ELR (cell line): ENCODE measurements at regions not wholly inside any gene's neighbourhood (a gene's known extent, or its start where the extent isn't known, plus 50 kb on each side); places are given as distances from the start of the nearest gene placed in this dataset.
A peak's percentile ranks its signal among the peaks of the same experiment; 100 is the strongest.

Experiments used
- DNase-seq: peaks from one replicate; pipeline ENCODE4 v3.0.0-alpha.2; 2015; ENCODE audit warnings: low read depth

GRCh38 chr2:118239284-118239683, 151.0 kb downstream of the INSIG2 start:
- no peak for DNase-seq

DNA sequence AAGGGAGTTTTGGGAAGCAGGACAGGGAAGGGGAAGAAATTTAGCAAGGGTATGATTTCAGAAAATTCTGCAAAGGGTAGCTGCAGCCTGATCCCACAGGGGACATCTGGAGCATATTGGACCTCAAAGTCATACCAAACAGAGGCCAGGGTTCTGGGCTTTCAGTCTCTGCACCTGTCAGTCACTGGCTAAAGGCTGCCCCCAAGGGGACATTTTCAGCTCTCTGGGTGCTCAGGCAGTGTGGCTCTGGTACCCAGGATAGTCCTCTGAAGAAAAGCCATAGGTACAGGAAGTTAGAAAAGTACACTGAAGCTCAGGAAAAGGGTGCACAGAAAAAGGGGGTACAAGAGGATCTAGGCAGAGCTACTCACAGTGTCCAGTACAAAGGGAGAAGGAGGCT, 149.2 kb downstream of the INSIG2 start:
- DNase-seq = no peak

GRCh38 chr2:118232796-118233195, 144.5 kb downstream of the INSIG2 start:
- DNase-seq = no peak

- no peak for DNase-seq
Observed at GRCh38 chr2:118232391-118232790, 144.1 kb downstream of the INSIG2 start.

- DNase-seq = no peak
Observed at GRCh38 chr2:118231759-118232158, 143.5 kb downstream of the INSIG2 start.

DNA sequence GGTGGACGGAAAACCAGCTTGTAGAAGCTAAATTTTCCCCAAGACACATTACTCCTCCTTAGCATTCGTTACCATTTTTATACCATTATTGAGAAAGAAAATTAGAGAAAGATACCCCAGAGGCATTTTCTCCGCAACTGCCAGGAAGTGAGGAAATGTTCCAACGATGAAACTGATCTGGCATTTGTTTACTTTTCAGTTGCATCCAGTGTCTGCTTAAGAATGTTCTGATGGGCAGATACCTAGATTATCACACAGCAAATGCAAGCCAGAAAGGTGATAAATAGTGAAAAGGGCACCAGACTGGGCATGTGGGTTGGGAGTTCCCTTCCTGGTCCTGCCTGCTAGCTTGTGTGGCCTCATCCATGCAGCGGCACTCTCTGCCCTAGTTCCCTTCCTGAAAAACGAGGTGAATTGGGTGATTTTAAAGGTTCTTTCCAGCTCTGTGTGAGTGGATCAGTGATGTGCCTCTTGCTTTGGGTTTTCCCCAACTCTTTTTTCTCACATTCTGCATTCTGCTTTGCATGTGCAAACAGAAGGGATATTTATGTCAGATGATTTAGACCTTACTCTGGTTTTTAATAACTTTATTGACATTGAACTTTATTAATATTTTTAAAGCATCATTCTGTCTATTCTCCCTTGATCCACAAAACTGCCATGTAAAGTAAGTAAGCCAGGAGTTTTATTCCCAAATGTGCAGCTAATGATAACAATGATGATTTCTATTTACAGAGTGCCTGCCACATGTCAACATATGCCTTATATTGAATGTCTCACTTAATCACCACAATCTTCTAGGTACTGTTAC, 139.6 kb downstream of the INSIG2 start:
- no peak for DNase-seq

DNA sequence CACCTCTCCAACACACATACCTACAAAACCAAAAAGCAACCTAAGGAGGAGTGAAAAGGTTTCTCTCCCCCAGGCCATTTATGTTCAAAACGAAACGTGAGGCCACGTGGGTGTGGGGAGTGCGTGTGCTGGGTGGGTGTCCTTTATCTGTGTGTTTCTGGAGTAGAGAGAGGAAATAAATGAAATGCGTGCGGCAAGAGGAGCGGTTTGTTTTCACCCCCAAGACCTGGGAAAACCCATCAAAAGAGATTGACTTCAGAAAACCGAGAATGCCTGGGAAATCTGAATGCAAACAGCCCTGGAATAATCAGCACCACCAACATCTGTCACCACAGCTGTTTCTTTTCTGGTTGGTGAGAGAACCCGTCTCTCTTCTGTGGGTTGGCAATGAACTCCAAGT, 137.4 kb downstream of the INSIG2 start:
- no peak for DNase-seq

DNA sequence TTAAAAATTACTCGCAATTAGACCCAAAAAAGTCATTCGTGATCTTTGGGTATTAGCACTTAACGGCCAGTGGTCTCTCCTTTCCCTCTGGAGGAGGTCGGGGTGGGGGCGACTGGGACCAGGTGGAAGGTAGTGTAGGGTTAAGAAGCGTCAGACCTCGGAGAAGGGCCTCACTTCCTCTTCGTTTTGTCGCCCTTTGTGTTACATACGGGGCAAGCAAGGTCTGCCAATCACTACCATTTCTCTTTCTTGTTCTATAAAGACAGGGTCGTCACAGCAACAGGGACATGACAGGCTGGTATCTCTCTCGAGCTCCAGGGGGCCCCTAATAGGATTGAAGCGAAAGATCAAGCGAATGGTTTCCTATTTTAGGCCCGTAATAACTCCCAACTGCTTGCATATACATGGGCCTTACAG, 136.6 kb downstream of the INSIG2 start:
- no peak for DNase-seq

GRCh38 chr2:118223992-118224894, 136.0 kb downstream of the INSIG2 start:
- DNase-seq = no peak

DNA sequence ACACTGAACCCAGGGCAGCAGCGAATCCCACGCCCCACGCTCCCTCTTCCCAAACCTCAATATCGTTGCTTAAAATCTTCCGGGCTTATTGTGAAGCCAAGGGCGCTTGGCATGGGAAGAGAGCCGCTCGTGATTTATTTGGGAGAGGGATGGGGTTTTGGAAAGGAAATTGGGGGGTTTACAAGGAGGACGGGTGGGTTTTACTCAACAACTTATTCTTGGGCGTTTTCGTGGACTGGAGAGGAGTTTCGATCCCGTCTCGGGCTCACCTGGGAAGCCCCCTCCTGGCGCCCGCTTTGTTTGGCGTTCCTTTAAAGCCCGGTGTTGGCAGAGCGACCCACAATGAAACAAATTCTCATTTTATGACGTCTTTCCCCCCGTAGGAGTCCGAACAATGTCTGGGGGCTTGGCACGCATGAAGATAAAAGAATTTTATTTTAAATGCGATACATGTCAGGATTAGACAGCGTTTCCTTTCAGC, 135.3 kb downstream of the INSIG2 start:
- DNase-seq = no peak

- DNase-seq = no peak
Observed at GRCh38 chr2:118222672-118223421, 134.6 kb downstream of the INSIG2 start.

DNA sequence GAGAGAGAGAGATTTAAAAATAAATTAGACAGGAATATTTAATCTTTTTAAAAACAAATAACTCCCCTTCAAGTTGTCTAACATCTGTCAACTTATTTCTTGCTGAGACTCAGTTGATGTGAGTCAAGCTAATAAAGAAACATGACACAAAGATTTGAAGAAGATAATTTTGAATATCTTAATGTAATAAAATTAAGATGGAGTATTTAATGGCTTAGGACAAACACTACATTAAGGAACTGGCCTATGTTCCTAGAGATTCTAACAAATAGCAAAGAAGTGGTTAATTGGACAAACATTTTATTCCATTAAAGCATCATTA, 134.0 kb downstream of the INSIG2 start:
- DNase-seq = no peak

GRCh38 chr2:118221536-118222272, 133.4 kb downstream of the INSIG2 start:
- peak; percentile 75 for DNase-seq

- DNase-seq = no peak
Observed at GRCh38 chr2:118219611-118220010, 131.3 kb downstream of the INSIG2 start.

- no peak for DNase-seq
Observed at GRCh38 chr2:118216224-118216623, 128.0 kb downstream of the INSIG2 start.

DNA sequence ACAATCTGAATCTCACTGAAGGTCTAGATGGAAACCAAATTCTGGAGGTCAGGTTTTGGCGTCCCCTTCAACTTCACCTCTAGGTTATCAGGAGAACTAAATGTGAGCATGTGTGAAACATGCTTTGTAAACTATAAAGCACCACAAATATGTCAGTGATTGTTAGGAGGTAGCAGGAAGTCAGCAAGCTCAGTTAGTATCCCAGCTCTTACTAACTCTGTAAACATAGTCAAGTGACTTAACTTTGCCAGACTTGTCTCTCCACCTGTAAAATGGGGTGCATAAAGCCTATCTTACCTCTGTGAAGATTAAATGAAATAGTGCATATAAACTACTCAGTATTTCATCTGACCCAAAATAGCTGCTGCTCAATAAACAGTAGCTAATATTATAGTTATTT, 121.5 kb downstream of the INSIG2 start:
- no peak for DNase-seq

GRCh38 chr2:118207889-118208288, 119.6 kb downstream of the INSIG2 start:
- DNase-seq = no peak

DNA sequence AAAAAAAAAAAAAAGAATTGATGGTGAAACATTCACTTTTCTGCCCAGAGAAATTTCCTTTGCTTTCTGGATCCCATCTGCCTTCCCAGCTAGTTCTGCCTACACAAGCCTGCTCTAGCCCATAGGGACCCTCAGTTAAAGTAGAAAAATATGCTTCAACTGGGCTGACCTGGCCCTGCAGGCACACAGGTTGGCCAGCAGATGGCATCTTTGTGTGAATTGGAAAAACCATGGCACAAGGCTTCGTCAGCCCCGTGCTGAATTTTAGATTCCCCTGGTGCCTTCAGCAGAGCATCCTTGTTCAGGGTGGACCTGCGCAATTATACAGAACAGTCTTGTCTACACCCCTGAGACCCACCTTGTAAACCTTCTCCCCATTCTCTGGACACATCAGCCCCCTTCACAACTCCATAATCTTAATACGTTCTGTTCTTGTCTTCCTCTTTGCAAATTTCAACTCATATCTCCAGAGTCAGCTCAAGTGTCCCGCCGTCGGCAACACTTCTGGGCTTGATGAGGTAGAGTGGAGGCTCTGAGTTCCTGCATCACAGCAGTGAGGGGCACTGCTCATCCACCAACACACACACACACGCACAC, 114.5 kb downstream of the INSIG2 start:
- DNase-seq = peak; percentile 52

GRCh38 chr2:118198268-118198667, 110.0 kb downstream of the INSIG2 start:
- DNase-seq = no peak

- peak; percentile 32 for DNase-seq
Observed at GRCh38 chr2:118197011-118197675, 108.9 kb downstream of the INSIG2 start.

GRCh38 chr2:118190474-118190873, 102.2 kb downstream of the INSIG2 start:
- DNase-seq = no peak
